H1 (cell line): ENCODE measurements at regions not wholly inside any gene's neighbourhood (a gene's known extent, or its start where the extent isn't known, plus 50 kb on each side); places are given as distances from the start of the nearest gene placed in this dataset.

Source experiments
- CTCF ChIA-PET: fragments of 300-600 bp; sonication (Branson Sonifier 250); formaldehyde crosslinking; loops from one replicate; lab custom pipeline; 2021; ENCODE audit not compliant: partially characterized antibody; lab: Charles Lee
- POLR2A ChIA-PET: fragments of 300-600 bp; sonication (Branson Sonifier 250); formaldehyde crosslinking; loops from one replicate; lab custom pipeline; 2021; ENCODE audit warnings: inconsistent platforms; ENCODE audit not compliant: partially characterized antibody; lab: Charles Lee
- DNase-seq, 2 experiments: peaks; one replicate each; pipeline versions ENCODE4 v3.0.0 to v3.0.0-alpha.2; 2010 to 2022; ENCODE audit warnings: low spot score in 2 of 2, low read depth in 1 of 2, mixed read lengths in 1 of 2
- FAIRE-seq: peaks from 2 replicates; lab custom pipeline; 2011; peaks lifted over from hg19 to GRCh38; lab: Jason Lieb, UNC
- H2AFZ ChIP-seq: 2 replicates; pipeline ENCODE4 v1.8.1; 2012; ENCODE audit warnings: low read length, inconsistent platforms
- H2AK5ac ChIP-seq: 2 replicates; pipeline ENCODE4 v1.6.1; 2013; ENCODE audit warnings: low read depth, low read length
- H2BK120ac ChIP-seq: replicated peaks from 2 replicates; pipeline ENCODE3; 2013; ENCODE audit warnings: low read depth, low read length, inconsistent platforms
- H2BK12ac ChIP-seq: 2 replicates; pipeline ENCODE4 v1.6.1; 2013; ENCODE audit warnings: low read depth, low read length
- H2BK15ac ChIP-seq: 2 replicates; pipeline ENCODE4 v1.6.1; 2013; ENCODE audit warnings: low read length
- H2BK20ac ChIP-seq: 2 replicates; pipeline ENCODE4 v1.6.1; 2013; ENCODE audit warnings: low read length
- H2BK5ac ChIP-seq: 2 replicates; pipeline ENCODE4 v1.6.1; 2013; ENCODE audit warnings: low read depth, low read length
- H3K14ac ChIP-seq: 2 replicates; pipeline ENCODE4 v1.6.1; 2013; ENCODE audit warnings: inconsistent platforms; ENCODE audit not compliant: insufficient read length
- H3K18ac ChIP-seq: 2 replicates; pipeline ENCODE4 v1.6.1; 2013; ENCODE audit warnings: low read length; ENCODE audit errors: extremely low read depth
- H3K23ac ChIP-seq: 2 replicates; pipeline ENCODE4 v1.6.1; 2013; ENCODE audit warnings: inconsistent platforms; ENCODE audit not compliant: insufficient read length
- H3K23me2 ChIP-seq: 2 replicates; pipeline ENCODE4 v1.6.1; 2013; ENCODE audit warnings: low read depth, low read length
- H3K27ac ChIP-seq: 2 replicates; pipeline ENCODE4 v1.6.1; 2011; ENCODE audit warnings: low read depth, low read length, inconsistent platforms
- H3K27me3 ChIP-seq, 4 experiments: replicated peaks in 1 of 4; 1 replicate in 1 of 4; 2 replicates in 3 of 4; pipeline versions ENCODE4 v1.6.1 to v1.8.1; 2011 to 2013; ENCODE audit warnings: low read length in 3 of 4, mild to moderate bottlenecking in 3 of 4, inconsistent platforms in 2 of 4, mixed read lengths in 2 of 4, moderate library complexity in 1 of 4; ENCODE audit not compliant: control insufficient read depth in 3 of 4, insufficient read depth in 3 of 4; ENCODE audit errors: extremely low read depth in 1 of 4
- H3K36me3 ChIP-seq, 4 experiments: 2 replicates each; pipeline versions ENCODE4 v1.6.1 to v1.8.1; 2011 to 2013; ENCODE audit warnings: mild to moderate bottlenecking in 4 of 4, low read length in 3 of 4, moderate library complexity in 2 of 4, control low read depth in 1 of 4, inconsistent platforms in 1 of 4; ENCODE audit not compliant: insufficient read depth in 4 of 4, control insufficient read depth in 2 of 4
- H3K4ac ChIP-seq: replicated peaks from 2 replicates; pipeline ENCODE3; 2013; ENCODE audit warnings: low read length, low read depth, mixed read lengths, inconsistent platforms; ENCODE audit not compliant: insufficient read length
- H3K4me1 ChIP-seq, 4 experiments: replicated peaks in 1 of 4; 1 replicate in 1 of 4; 2 replicates in 3 of 4; pipeline versions ENCODE4 v1.6.1 to v1.8.1; 2011 to 2013; ENCODE audit warnings: low read length in 3 of 4, inconsistent platforms in 2 of 4, mixed read lengths in 1 of 4; ENCODE audit not compliant: insufficient read depth in 4 of 4, control insufficient read depth in 3 of 4
- H3K4me2 ChIP-seq, 2 experiments: 2 replicates each; pipeline versions ENCODE4 v1.6.1 to v1.8.1; 2011 to 2013; ENCODE audit warnings: low read depth in 2 of 2, low read length in 2 of 2, control low read depth in 1 of 2, inconsistent platforms in 1 of 2, mild to moderate bottlenecking in 1 of 2; ENCODE audit not compliant: insufficient read depth in 1 of 2
- H3K4me3 ChIP-seq, 4 experiments: fragments of 200-600, 300-600 bp in 1 of 4; sonication (generic), shearing (Covaris generic), sonication (Bioruptor Twin) in 1 of 4; 2 replicates each; pipeline versions ENCODE4 v1.5.1 to v1.8.1; 2011 to 2016; ENCODE audit warnings: low read length in 4 of 4, low read depth in 3 of 4, control low read depth in 2 of 4, inconsistent platforms in 2 of 4, mild to moderate bottlenecking in 2 of 4, mixed read lengths in 1 of 4, moderate library complexity in 1 of 4; ENCODE audit not compliant: insufficient read depth in 2 of 4; ENCODE audit errors: extremely low read depth in 1 of 4
- H3K56ac ChIP-seq: replicated peaks from 2 replicates; pipeline ENCODE3; 2013; ENCODE audit warnings: low read depth, mild to moderate bottlenecking, mixed read lengths, low read length, inconsistent platforms; ENCODE audit not compliant: insufficient read length
- H3K79me1 ChIP-seq: 2 replicates; pipeline ENCODE4 v1.6.1; 2013; ENCODE audit warnings: low read depth, low read length, control low read depth
- H3K79me2 ChIP-seq, 2 experiments: 2 replicates each; pipeline versions ENCODE4 v1.6.1 to v1.8.1; 2012 to 2013; ENCODE audit warnings: low read length in 2 of 2, mild to moderate bottlenecking in 2 of 2, inconsistent platforms in 1 of 2; ENCODE audit not compliant: insufficient read depth in 2 of 2, control insufficient read depth in 1 of 2
- H3K9ac ChIP-seq, 4 experiments: replicated peaks in 1 of 4; 1 replicate in 1 of 4; 2 replicates in 3 of 4; pipeline versions ENCODE4 v1.6.1 to v1.8.1; 2011 to 2013; ENCODE audit warnings: low read depth in 3 of 4, low read length in 3 of 4, control low read depth in 2 of 4, mild to moderate bottlenecking in 2 of 4, moderate library complexity in 2 of 4, inconsistent platforms in 1 of 4; ENCODE audit errors: extremely low read depth in 1 of 4
- H3K9me3 ChIP-seq, 2 experiments: 2 replicates each; pipeline versions ENCODE4 v1.6.1 to v1.8.1; 2012 to 2013; ENCODE audit warnings: mild to moderate bottlenecking in 2 of 2, moderate library complexity in 2 of 2, control low read depth in 1 of 2, inconsistent platforms in 1 of 2, low read depth in 1 of 2, low read length in 1 of 2, mixed read lengths in 1 of 2; ENCODE audit not compliant: insufficient read depth in 2 of 2
- H4K20me1 ChIP-seq, 2 experiments: replicated peaks in 1 of 2; 2 replicates each; pipeline versions ENCODE3 to v1.8.1; 2011 to 2013; ENCODE audit warnings: inconsistent platforms in 2 of 2, low read length in 2 of 2, mild to moderate bottlenecking in 1 of 2; ENCODE audit not compliant: insufficient read depth in 2 of 2, control insufficient read depth in 1 of 2
- H4K5ac ChIP-seq: 2 replicates; pipeline ENCODE4 v1.6.1; 2013; ENCODE audit warnings: low read length, low read depth, mixed read lengths, inconsistent platforms; ENCODE audit not compliant: insufficient read length
- H4K8ac ChIP-seq: 2 replicates; pipeline ENCODE4 v1.8.0; 2013; ENCODE audit warnings: mild to moderate bottlenecking, moderate library complexity, low read length, inconsistent platforms; ENCODE audit not compliant: insufficient read depth; ENCODE audit errors: extremely low read depth
- H4K91ac ChIP-seq: replicated peaks from 2 replicates; pipeline ENCODE3; 2013; ENCODE audit warnings: low read length, mixed read lengths, inconsistent platforms; ENCODE audit not compliant: insufficient read length
- CEBPB ChIP-seq: IDR thresholded peaks from 2 replicates; pipeline ENCODE4 v1.6.1; 2012; ENCODE audit warnings: low read depth, low read length
- KDM4A ChIP-seq: IDR thresholded peaks from one replicate; pipeline ENCODE4 v1.7.1; 2012; ENCODE audit warnings: low read depth, mild to moderate bottlenecking, moderate library complexity, low read length, inconsistent platforms; ENCODE audit not compliant: severe bottlenecking
- NRF1 ChIP-seq: IDR thresholded peaks from 2 replicates; pipeline ENCODE4 v1.6.1; 2011; ENCODE audit warnings: mild to moderate bottlenecking, low read depth, low read length, improper control_type of control experiment
- TAF1 ChIP-seq: IDR thresholded peaks from 2 replicates; pipeline ENCODE4 v1.6.1; 2011; ENCODE audit warnings: mild to moderate bottlenecking, low read depth, low read length
- WGBS, 2 experiments: shearing (Covaris generic) in 1 of 2; methylation state at CpG; one replicate each; pipeline versions ENCODE4 v1.1.6 to v1.1.7; 2013 to 2015; ENCODE audit warnings: low lambda C conversion rate in 2 of 2, mixed read lengths in 2 of 2, inconsistent platforms in 1 of 2, low coverage in 1 of 2, missing lambda C conversion rate in 1 of 2; ENCODE audit not compliant: insufficient replicate concordance in 2 of 2, insufficient coverage in 1 of 2, insufficient read length in 1 of 2; ENCODE audit errors: extremely low coverage in 1 of 2, missing lambda C conversion rate in 1 of 2; 5-methylcytosine and 5-hydroxymethylcytosine counted together

- no peak overlapping the region for H3K4me2 ChIP-seq
- CTCF ChIA-PET: interaction anchor here (0.5 kb wide), 1 partner anchor 1820 kb away, joined by 3 read pairs; no protein-coding TSS in a partner anchor
These were observed 167.6 kb upstream of the TNP1 start for GRCh38 chr2:217027414-217027813.

More at GRCh38 chr2:217027414-217027813, 167.6 kb upstream of the TNP1 start:
- H3K27ac ChIP-seq: no peak overlapping the region
- H3K4me3 ChIP-seq: no peak overlapping the region
- no peak overlapping the region for H3K23ac ChIP-seq
- H2AK5ac ChIP-seq: no peak overlapping the region
- no peaks in the 10 kb centered on the region for H3K36me3 ChIP-seq
- no peak overlapping the region for H4K8ac ChIP-seq
- POLR2A ChIA-PET: no interaction called here
- H3K4ac ChIP-seq: no peak overlapping the region
- no peak overlapping the region for H2BK12ac ChIP-seq
- WGBS, 2 experiments: 79% methylated on average over 1 of the region's 1 CpG; no CpG with 5 or more reads in 1 of the 2 experiments
- no peak overlapping the region for H2BK20ac ChIP-seq
- H3K79me1 ChIP-seq: no peaks in the 10 kb centered on the region
- no peak overlapping the region for H4K91ac ChIP-seq
- no peak for FAIRE-seq
- no peak overlapping the region for H3K18ac ChIP-seq
- H2AFZ ChIP-seq: no peak overlapping the region
- no peaks in the 10 kb centered on the region for H3K23me2 ChIP-seq
- no peak overlapping the region for H3K56ac ChIP-seq
- H3K14ac ChIP-seq: no peak overlapping the region
- H2BK5ac ChIP-seq: no peak overlapping the region
- H3K9ac ChIP-seq: no peak overlapping the region
- TF ChIP-seq NRF1 (no peak), TAF1 (no peak), CEBPB (peak; percentile 65; the same call in 1 of the 2 replicates), KDM4A (no peak)
- no peaks in the 10 kb centered on the region for H4K20me1 ChIP-seq
- no peak for DNase-seq
- no peaks in the 10 kb centered on the region; a peak in 1 of 4 replicates for H3K9me3 ChIP-seq
- no peaks in the 10 kb centered on the region for H3K4me1 ChIP-seq
- H2BK15ac ChIP-seq: no peak overlapping the region
- no peaks in the 10 kb centered on the region for H3K79me2 ChIP-seq
- no peaks in the 10 kb centered on the region for H3K27me3 ChIP-seq
- no peak overlapping the region for H2BK120ac ChIP-seq
- H4K5ac ChIP-seq: no peak overlapping the region
